IgD-negative memory B cell (primary cell): ENCODE measurements at regions not wholly inside any gene's neighbourhood (a gene's known extent, or its start where the extent isn't known, plus 50 kb on each side); places are given as distances from the start of the nearest gene placed in this dataset.
"Not testable (repeated sequence)": the region's sequence is repeated elsewhere in the genome, so short reads cannot be mapped to it uniquely, and the experiment has no call there.

Experiments
- H3K27ac Mint-ChIP-seq, 3 donors: one replicate each; pipeline ENCODE4 v1.8.0; 2020 to 2022; ENCODE audit warnings: mild to moderate bottlenecking in 3 of 3, mixed read lengths in 3 of 3, moderate library complexity in 1 of 3
- H3K27me3 Mint-ChIP-seq: one replicate; pipeline ENCODE4 v1.8.0; 2021; ENCODE audit warnings: mixed read lengths
- H3K36me3 Mint-ChIP-seq: one replicate; pipeline ENCODE4 v1.8.0; 2020; ENCODE audit warnings: mild to moderate bottlenecking, mixed read lengths
- H3K4me1 Mint-ChIP-seq, 3 donors: one replicate each; pipeline ENCODE4 v1.8.0; 2020 to 2022; ENCODE audit warnings: mixed read lengths in 3 of 3, mild to moderate bottlenecking in 1 of 3
- H3K4me3 Mint-ChIP-seq, 4 donors: one replicate each; pipeline ENCODE4 v1.8.0; 2020 to 2022; ENCODE audit warnings: mild to moderate bottlenecking in 4 of 4, mixed read lengths in 4 of 4, moderate library complexity in 3 of 4
- H3K9me3 Mint-ChIP-seq, 3 donors: one replicate each; pipeline ENCODE4 v1.8.0; 2020 to 2021; ENCODE audit warnings: mixed read lengths in 3 of 3, mild to moderate bottlenecking in 1 of 3

GRCh38 chr10:44293306-44293778, 91.6 kb downstream of the CXCL12 start:
- Mint-ChIP-seq H3K27ac (no peak overlapping the region), H3K4me1 (no peaks in the 10 kb centered on the region), H3K27me3 (peaks cover 19% of the 10 kb centered on the region), H3K4me3 (no peak overlapping the region), H3K36me3 (no peaks in the 10 kb centered on the region), H3K9me3 (peaks cover 0 to 4% (median 0%) of the 10 kb centered on the region in 3 donors)

DNA sequence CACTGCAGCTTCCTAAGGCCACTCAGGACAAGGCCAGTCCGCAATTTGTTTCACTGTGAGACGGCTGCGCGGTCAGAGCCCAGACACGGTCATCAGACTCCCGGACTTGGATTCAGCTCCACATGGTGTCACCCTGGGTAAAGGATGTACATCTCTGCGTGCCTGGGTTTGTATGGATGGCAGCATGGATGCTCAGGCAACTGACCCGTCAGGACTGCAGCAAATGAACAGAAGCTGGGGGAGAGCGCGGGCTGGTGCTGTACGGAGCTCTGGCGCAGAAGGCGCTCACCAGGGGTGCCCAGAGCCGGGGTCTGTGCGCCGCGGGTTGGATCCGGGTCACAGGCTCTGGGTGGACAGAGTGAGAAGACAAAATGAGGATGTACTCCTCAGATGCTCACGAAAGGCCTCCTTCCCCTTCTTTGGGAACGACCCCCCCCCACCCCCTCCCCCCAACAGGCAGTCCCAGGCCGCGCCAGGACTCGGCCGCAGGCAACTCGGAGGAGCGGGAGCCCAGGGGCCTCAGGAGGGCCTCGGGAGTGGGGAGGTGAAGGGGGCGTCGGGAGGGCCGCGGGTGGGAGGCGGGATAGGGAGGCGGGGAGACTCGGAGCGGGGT, 92.4 kb downstream of the CXCL12 start:
- no peaks in the 10 kb centered on the region for H3K4me1 Mint-ChIP-seq
- H3K27ac Mint-ChIP-seq, result no peak overlapping the region
- no peaks in the 10 kb centered on the region for H3K36me3 Mint-ChIP-seq
- peaks cover 17% of the 10 kb centered on the region for H3K27me3 Mint-ChIP-seq
- no peak overlapping the region for H3K4me3 Mint-ChIP-seq
- peaks cover 0 to 4% (median 0%) of the 10 kb centered on the region in 3 donors for H3K9me3 Mint-ChIP-seq

DNA sequence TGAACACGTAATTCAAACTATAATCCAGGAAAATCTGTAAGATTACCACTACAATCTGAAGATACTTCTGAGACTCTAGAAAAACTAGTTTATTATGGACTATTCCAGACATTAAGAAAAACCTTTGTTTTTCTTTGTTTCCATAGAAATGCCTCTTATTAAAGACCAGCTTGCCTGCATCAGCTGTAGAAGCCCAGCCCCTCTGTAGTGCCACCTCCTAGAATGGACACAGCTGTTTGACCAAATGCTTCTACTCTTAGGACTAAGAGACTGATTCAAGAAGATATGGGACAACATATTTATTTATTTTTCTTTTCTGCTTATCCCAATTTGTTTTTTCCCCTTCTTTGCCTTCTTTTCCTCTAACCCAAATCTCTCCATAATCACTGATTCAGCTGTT, 93.8 kb downstream of the CXCL12 start:
- Mint-ChIP-seq H3K9me3 (peaks cover 0 to 4% (median 0%) of the 10 kb centered on the region in 3 donors), H3K4me1 (no peaks in the 10 kb centered on the region), H3K27me3 (peaks cover 14% of the 10 kb centered on the region), H3K36me3 (no peaks in the 10 kb centered on the region), H3K27ac (no peak overlapping the region), H3K4me3 (no peak overlapping the region)

GRCh38 chr10:44289125-44289524, 95.8 kb downstream of the CXCL12 start:
- H3K36me3 Mint-ChIP-seq, result no peaks in the 10 kb centered on the region
- H3K4me3 Mint-ChIP-seq, result no peak overlapping the region
- no peak overlapping the region for H3K27ac Mint-ChIP-seq

GRCh38 chr10:44287408-44287807, 97.5 kb downstream of the CXCL12 start:
- Mint-ChIP-seq H3K4me1 (no peaks in the 10 kb centered on the region), H3K4me3 (no peak overlapping the region), H3K27me3 (peaks cover 14% of the 10 kb centered on the region), H3K27ac (no peak overlapping the region), H3K9me3 (peaks cover 0 to 4% (median 0%) of the 10 kb centered on the region in 3 donors), H3K36me3 (peaks cover 2% of the 10 kb centered on the region)

More at GRCh38 chr10:44289125-44289524, 95.8 kb downstream of the CXCL12 start:
- peaks cover 0 to 4% (median 0%) of the 10 kb centered on the region in 3 donors for H3K9me3 Mint-ChIP-seq
- H3K4me1 Mint-ChIP-seq, result no peaks in the 10 kb centered on the region
- H3K27me3 Mint-ChIP-seq, result peaks cover 18% of the 10 kb centered on the region

DNA sequence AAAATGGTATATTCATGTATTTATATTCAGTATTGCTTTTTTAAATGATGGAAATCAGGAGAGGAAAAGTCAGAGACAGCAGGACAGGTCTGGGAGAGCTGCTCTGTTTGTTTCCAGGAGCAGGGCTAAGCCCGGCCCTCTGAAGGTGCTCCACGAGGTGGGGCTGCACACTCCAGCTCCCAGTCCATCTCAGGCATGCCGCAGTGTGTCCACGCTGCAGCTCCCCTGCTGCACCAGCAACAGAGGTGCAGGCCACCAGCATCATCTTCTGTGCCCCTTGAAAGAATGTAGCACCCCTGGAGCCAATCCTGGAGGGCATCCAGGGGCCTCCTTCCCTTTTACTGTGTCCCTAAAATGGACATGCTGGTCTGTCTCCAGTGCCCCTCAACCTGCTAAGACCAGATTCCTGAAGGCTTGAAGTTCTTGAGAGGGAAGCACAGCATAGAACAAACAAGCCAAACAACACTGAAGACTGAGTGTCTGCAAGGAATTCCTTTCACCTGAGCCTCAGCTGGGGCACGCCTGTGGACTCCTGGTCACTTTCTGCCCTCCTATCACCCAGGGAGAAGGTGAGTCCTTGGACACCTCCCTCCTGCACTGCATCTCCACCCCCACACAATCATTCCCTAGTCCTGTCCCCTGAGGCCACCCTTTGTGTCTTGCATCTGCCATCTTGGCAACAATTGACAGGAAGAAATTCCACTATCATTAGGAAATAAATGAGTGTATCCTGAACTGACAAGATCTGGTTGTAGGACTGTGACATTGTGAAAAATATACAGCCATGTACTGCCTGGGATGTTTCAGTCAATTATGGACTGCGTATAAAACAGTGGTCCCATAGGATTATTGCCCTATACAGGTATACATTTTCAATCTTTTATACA, 100.5 kb downstream of the CXCL12 start:
- H3K4me3 Mint-ChIP-seq, result no peak overlapping the region
- peaks cover 0 to 1% (median 0%) of the 10 kb centered on the region in 3 donors for H3K9me3 Mint-ChIP-seq
- peaks cover 5% of the 10 kb centered on the region for H3K27me3 Mint-ChIP-seq
- peak overlapping the region in 1 of 3 donors; percentile 40 for H3K27ac Mint-ChIP-seq
- H3K36me3 Mint-ChIP-seq, result peaks cover 2% of the 10 kb centered on the region
- no peaks in the 10 kb centered on the region for H3K4me1 Mint-ChIP-seq

DNA sequence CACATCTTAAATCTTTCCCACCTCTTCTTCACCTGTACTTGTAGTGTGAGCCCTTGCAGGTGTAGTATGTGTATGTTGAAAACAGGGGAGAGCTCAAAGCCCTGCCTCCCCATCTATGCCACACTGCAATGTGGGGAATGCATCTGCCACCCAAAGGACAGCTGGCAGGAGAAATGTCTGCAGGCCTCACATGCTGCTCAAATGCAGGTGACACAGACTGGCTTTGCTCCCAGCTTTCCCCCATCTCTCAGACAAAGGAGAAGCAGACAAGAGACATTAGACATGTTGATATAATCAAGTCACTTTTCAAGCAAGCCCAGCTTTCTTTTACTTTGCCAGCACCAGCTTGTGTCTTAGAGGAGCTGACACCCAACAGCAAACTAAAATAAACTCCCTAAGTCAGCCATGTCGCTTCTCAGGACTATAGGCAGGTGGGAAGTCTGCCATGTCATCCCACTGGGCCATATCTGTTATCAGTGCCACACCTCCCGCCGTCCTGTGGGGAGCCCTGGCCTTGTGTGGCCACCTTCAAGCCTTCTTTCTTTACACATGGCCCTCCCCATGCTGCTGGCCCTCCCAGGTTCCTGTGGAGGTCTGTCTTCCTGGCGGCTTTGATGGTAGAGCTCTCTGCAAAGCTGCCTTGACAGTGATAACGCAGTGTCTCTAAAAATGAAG, 102.1 kb downstream of the CXCL12 start:
- Mint-ChIP-seq H3K9me3 (peaks cover 0 to 2% (median 1%) of the 10 kb centered on the region in 3 donors), H3K4me3 (no peak overlapping the region), H3K36me3 (peaks cover 2% of the 10 kb centered on the region), H3K27ac (no peak overlapping the region), H3K27me3 (peaks cover 5% of the 10 kb centered on the region), H3K4me1 (no peaks in the 10 kb centered on the region)

DNA sequence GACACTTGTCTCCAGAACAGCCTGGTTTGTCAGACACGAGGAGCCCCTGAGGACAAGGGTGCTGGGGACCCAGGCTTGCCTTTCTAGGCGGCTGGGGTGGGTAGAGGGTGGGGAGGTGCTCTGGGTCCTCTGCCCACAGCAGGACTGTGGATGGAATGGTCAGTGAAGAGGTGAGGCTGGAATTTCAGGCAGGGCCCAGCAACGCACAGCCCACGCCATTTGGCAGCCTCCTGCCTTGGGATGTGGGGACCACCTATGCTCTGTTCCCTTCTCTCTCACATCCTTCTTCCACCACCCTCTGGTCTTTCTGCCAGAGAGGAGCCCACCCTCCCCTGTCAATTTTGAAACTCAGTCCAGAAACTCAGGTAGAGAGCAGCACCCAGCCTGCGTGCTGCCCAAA, 103.2 kb downstream of the CXCL12 start:
- H3K4me1 Mint-ChIP-seq, result no peaks in the 10 kb centered on the region
- H3K27me3 Mint-ChIP-seq, result peaks cover 5% of the 10 kb centered on the region
- no peak overlapping the region for H3K4me3 Mint-ChIP-seq
- H3K9me3 Mint-ChIP-seq, result peaks cover 2 to 3% (median 3%) of the 10 kb centered on the region in 3 donors
- no peak overlapping the region for H3K27ac Mint-ChIP-seq
- peaks cover 2% of the 10 kb centered on the region for H3K36me3 Mint-ChIP-seq

GRCh38 chr10:44281089-44281613, 103.7 kb downstream of the CXCL12 start:
- Mint-ChIP-seq H3K9me3 (peaks cover 2 to 8% (median 6%) of the 10 kb centered on the region in 3 donors), H3K4me1 (no peaks in the 10 kb centered on the region), H3K27ac (no peak overlapping the region), H3K4me3 (no peak overlapping the region), H3K36me3 (peaks cover 2% of the 10 kb centered on the region), H3K27me3 (peaks cover 5% of the 10 kb centered on the region)

- Mint-ChIP-seq H3K4me1 (no peaks in the 10 kb centered on the region), H3K9me3 (peaks cover 2 to 14% (median 6%) of the 10 kb centered on the region in 3 donors), H3K27me3 (peaks cover 2% of the 10 kb centered on the region), H3K27ac (no peak overlapping the region), H3K4me3 (no peak overlapping the region), H3K36me3 (peaks cover 3% of the 10 kb centered on the region)
These were observed 104.5 kb downstream of the CXCL12 start for GRCh38 chr10:44280226-44281014.

- peaks cover 3% of the 10 kb centered on the region for H3K36me3 Mint-ChIP-seq
- H3K4me1 Mint-ChIP-seq, result no peaks in the 10 kb centered on the region
- no peaks in the 10 kb centered on the region for H3K27me3 Mint-ChIP-seq
- no peak overlapping the region for H3K27ac Mint-ChIP-seq
- H3K9me3 Mint-ChIP-seq, result peaks cover 6 to 18% (median 6%) of the 10 kb centered on the region in 3 donors
- no peak overlapping the region for H3K4me3 Mint-ChIP-seq
These were observed 105.3 kb downstream of the CXCL12 start for GRCh38 chr10:44279426-44280126.

DNA sequence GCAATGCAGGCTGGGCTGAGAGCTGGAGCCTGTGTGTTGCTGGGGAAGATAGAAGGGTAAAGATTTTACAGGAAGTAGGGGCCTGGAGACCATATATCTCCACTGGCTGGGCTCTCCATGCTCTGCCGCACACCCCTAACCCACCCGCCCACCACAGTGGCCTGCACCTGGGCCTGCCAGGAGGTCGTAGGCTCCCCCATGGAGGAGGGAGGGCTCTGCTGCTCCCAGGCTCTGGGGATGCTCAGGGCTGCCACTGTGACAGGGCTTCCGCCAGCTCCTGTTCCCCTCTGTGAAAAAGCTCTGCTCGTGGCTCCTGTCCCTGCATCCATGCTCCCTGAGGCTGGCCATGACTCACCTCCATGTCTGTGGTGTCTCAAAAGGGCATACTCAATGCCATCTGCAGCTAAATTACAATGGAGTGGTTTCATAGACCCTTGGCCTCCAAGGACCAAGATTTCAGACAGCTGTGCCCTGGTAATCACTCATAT, 106.0 kb downstream of the CXCL12 start:
- peaks cover 6 to 18% (median 6%) of the 10 kb centered on the region in 3 donors for H3K9me3 Mint-ChIP-seq
- H3K27me3 Mint-ChIP-seq, result no peaks in the 10 kb centered on the region
- H3K4me3 Mint-ChIP-seq, result no peak overlapping the region
- peaks cover 3% of the 10 kb centered on the region for H3K36me3 Mint-ChIP-seq
- H3K27ac Mint-ChIP-seq, result no peak overlapping the region
- no peaks in the 10 kb centered on the region for H3K4me1 Mint-ChIP-seq

DNA sequence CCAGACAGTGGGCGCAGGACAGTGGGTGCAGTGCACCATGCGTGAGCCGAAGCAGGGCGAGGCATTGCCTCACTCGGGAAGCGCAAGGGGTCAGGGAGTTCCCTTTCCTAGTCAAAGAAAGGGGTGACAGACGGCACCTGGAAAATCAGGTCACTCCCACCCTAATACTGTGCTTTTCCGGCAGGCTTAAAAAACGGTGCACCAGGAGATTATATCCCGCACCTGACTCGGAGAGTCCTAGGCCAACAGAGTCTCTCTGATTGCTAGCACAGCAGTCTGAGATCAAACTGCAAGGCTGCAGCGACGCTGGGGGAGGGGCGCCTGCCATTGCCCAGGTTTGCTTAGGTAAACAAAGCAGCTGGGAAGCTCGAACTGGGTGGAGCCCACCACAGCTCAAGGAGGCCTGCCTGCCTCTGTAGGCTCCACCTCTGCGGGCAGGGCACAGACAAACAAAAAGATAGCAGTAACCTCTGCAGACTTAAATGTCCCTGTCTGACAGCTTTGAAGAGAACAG, 116.4 kb downstream of the CXCL12 start:
- H3K9me3 Mint-ChIP-seq, H3K27me3 Mint-ChIP-seq, H3K4me1 Mint-ChIP-seq, H3K4me3 Mint-ChIP-seq, H3K36me3 Mint-ChIP-seq, H3K27ac Mint-ChIP-seq: not testable (repeated sequence)
